ENCODE measurements at regions not wholly inside any gene's neighbourhood (a gene's known extent, or its start where the extent isn't known, plus 50 kb on each side); places are given as distances from the start of the nearest gene placed in this dataset.
"Not testable (repeated sequence)": the region's sequence is repeated elsewhere in the genome, so short reads cannot be mapped to it uniquely, and the experiment has no call there.

DNA sequence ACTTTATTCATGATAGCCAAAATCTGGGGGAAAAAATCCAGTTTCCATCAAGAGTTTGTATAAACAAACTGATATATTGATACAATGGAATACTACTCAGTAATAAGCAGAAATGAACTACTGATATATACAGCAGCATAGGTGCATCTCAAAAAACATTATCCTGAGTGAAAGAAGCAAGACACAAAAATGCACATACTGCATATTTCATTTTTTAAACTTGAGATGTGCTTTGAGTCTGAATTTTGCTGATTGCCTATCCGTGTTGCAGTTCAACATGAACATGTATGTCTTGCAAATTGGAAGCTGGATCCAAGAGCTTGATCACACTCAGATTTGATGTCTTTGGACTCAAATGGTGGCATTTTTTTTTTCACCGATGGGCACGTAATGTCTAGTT, 132.4 kb downstream of the TSEN15 start:
- DNase-seq (ENCODE audit: extremely low spot score, unreplicated experiment): no peak
- H3K9me3 Mint-ChIP-seq: peaks cover 5% of the 10 kb centered on the region
- no peak overlapping the region for H3K27ac Mint-ChIP-seq
- TF ChIP-seq, protein P1, sequence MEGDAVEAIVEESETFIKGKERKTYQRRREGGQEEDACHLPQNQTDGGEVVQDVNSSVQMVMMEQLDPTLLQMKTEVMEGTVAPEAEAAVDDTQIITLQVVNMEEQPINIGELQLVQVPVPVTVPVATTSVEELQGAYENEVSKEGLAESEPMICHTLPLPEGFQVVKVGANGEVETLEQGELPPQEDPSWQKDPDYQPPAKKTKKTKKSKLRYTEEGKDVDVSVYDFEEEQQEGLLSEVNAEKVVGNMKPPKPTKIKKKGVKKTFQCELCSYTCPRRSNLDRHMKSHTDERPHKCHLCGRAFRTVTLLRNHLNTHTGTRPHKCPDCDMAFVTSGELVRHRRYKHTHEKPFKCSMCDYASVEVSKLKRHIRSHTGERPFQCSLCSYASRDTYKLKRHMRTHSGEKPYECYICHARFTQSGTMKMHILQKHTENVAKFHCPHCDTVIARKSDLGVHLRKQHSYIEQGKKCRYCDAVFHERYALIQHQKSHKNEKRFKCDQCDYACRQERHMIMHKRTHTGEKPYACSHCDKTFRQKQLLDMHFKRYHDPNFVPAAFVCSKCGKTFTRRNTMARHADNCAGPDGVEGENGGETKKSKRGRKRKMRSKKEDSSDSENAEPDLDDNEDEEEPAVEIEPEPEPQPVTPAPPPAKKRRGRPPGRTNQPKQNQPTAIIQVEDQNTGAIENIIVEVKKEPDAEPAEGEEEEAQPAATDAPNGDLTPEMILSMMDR (conservative IDR thresholded peaks at IDR 0.05): no peak
- no peaks in the 10 kb centered on the region for H3K4me1 Mint-ChIP-seq (ENCODE audit: unreplicated experiment)
- H3K36me3 Mint-ChIP-seq: no peaks in the 10 kb centered on the region
- no peaks in the 10 kb centered on the region for H3K27me3 Mint-ChIP-seq
- H3K4me3 Mint-ChIP-seq: no peak overlapping the region

DNA sequence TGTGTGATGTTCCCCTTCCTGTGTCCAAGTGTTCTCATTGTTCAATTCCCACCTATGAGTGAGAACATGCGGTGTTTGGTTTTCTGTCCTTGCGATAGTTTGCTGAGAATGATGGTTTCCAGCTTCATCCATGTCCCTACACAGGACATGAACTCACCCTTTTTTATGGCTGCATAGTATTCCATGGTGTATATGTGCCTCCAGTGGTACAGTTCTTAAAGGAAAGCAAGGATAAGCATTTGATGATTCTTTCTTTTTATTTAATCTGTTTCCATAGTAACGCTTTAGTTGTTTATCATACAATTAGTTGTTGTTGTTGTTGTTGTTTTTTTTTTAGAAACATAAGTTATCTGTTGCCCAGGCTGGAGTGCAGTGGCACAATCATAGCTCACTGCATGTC, 133.1 kb downstream of the TSEN15 start:
- H3K36me3 Mint-ChIP-seq; H3K27ac Mint-ChIP-seq; H3K4me1 Mint-ChIP-seq (ENCODE audit: unreplicated experiment); H3K27me3 Mint-ChIP-seq; H3K4me3 Mint-ChIP-seq; DNase-seq (ENCODE audit: extremely low spot score, unreplicated experiment); H3K9me3 Mint-ChIP-seq: not testable (repeated sequence)

DNA sequence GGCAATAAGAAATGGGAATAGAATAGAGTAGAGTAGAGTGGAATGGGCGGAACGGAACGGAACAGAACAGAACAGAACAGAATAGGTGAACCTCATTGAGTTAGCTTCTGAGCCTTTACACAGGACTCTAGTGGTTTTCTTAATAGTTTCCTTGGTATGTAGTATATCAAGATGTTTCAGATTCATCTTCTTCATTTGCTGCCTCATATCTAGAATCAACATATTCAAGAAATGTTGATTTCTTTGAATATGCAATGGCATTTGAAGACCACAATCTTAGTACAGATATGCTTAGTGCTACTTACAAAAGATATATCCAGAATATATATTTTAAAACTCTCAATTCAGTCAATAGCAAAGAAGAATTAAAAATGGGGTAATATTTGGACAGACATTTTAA, 133.8 kb downstream of the TSEN15 start:
- Mint-ChIP-seq H3K9me3 (peaks cover 7% of the 10 kb centered on the region), H3K27ac (no peak overlapping the region), H3K36me3 (no peaks in the 10 kb centered on the region), H3K27me3 (peaks cover 2% of the 10 kb centered on the region), H3K4me1 (ENCODE audit: unreplicated experiment) (peaks cover 2% of the 10 kb centered on the region), H3K4me3 (no peak overlapping the region)
- TF ChIP-seq, protein P1 (conservative IDR thresholded peaks at IDR 0.05): no peak
- DNase-seq (ENCODE audit: extremely low spot score, unreplicated experiment): no peak

DNA sequence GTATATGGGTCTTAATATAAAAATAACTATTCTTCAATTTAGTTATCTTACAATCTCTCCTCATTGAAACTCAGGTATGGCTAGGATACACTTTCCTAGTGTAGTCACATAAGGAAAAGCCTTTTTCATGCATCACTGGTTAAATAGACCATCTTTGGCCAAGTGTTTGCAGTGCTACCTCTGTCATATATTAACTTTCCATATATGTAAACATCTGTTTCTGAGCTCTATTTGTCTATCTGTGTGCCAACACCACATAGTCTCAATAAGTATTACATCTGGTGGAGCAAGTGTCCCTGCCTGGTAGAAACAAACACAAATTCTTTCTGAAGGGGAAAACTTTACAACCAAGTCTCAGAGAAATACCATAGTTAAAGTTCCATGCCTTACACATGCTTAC, 134.6 kb downstream of the TSEN15 start:
- TF ChIP-seq, protein P1 (conservative IDR thresholded peaks at IDR 0.05): no peak
- Mint-ChIP-seq H3K27ac (no peak overlapping the region), H3K27me3 (peaks cover 8% of the 10 kb centered on the region), H3K9me3 (peaks cover 9% of the 10 kb centered on the region), H3K4me1 (ENCODE audit: unreplicated experiment) (peaks cover 7% of the 10 kb centered on the region), H3K36me3 (no peaks in the 10 kb centered on the region), H3K4me3 (no peak overlapping the region)
- no peak for DNase-seq (ENCODE audit: extremely low spot score, unreplicated experiment)

DNA sequence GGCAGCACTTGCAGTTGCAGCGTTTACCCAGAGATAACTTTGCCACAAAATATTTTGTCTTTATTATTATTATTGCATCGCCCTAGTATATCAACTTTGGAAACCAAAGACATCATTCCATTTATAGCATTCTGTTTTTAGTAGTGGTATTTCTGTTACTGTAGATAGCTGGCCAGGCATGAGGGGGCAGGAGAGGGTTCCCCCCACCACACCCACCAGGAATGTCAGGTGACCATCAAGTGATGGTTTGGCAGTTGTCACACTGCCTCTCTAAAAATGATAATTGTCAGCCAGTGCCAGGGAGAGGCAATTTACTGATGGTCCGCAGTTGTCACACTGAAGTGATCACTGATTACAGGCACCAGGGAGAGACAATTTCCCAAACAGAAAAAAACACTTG, 135.6 kb downstream of the TSEN15 start:
- TF ChIP-seq, protein P1 (conservative IDR thresholded peaks at IDR 0.05): no peak
- peaks cover 8% of the 10 kb centered on the region for H3K27me3 Mint-ChIP-seq

DNA sequence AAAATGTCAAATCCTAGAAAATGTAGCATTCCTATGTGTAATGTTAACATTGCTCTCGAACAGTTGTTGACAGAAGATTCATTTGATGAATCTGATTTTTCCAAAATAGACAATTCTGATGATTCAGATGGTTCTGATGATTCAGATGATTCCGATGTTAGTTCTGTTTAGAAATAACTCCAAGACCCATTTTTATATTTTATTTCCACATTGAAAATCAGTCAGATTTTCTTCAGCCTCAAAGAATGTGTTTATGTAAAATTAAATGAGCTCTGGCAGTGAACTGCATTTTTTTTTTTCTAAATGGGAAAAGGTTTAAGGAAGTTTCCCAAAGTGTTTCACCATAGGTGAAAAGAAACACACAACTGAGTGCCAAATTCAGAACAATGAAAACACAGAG, 136.5 kb downstream of the TSEN15 start:
- no peak overlapping the region for H3K4me3 Mint-ChIP-seq

More for the DNA sequence above, 135.6 kb downstream of the TSEN15 start:
- no peaks in the 10 kb centered on the region for H3K36me3 Mint-ChIP-seq
- H3K4me1 Mint-ChIP-seq (ENCODE audit: unreplicated experiment): peaks cover 7% of the 10 kb centered on the region
- H3K27ac Mint-ChIP-seq: no peak overlapping the region
- H3K4me3 Mint-ChIP-seq: no peak overlapping the region
- no peak for DNase-seq (ENCODE audit: extremely low spot score, unreplicated experiment)
- H3K9me3 Mint-ChIP-seq: peaks cover 9% of the 10 kb centered on the region

More for the DNA sequence above, 136.5 kb downstream of the TSEN15 start:
- Mint-ChIP-seq H3K27ac (no peak overlapping the region), H3K9me3 (peaks cover 9% of the 10 kb centered on the region), H3K4me1 (ENCODE audit: unreplicated experiment) (peaks cover 7% of the 10 kb centered on the region), H3K36me3 (no peaks in the 10 kb centered on the region), H3K27me3 (peaks cover 8% of the 10 kb centered on the region)
- no peak for DNase-seq (ENCODE audit: extremely low spot score, unreplicated experiment)
- TF ChIP-seq, protein P1 (conservative IDR thresholded peaks at IDR 0.05): no peak
